Progenitor cell of endocrine pancreas (in vitro differentiated cells): ENCODE measurements at regions not wholly inside any gene's neighbourhood (a gene's known extent, or its start where the extent isn't known, plus 50 kb on each side); places are given as distances from the start of the nearest gene placed in this dataset.
"Not testable (repeated sequence)": the region's sequence is repeated elsewhere in the genome, so short reads cannot be mapped to it uniquely, and the experiment has no call there.

Experiments used
- DNase-seq: peaks from one replicate; pipeline ENCODE4 v3.0.0; 2021; ENCODE audit warnings: low spot score; ENCODE audit not compliant: unreplicated experiment
- H3K27ac Mint-ChIP-seq: 2 replicates; pipeline ENCODE4 v1.8.0; 2021; ENCODE audit warnings: mild to moderate bottlenecking, moderate library complexity, mixed read lengths
- H3K27me3 Mint-ChIP-seq: 2 replicates; pipeline ENCODE4 v1.8.0; 2021; ENCODE audit warnings: mixed read lengths
- H3K36me3 Mint-ChIP-seq: 2 replicates; pipeline ENCODE4 v1.8.0; 2022; ENCODE audit warnings: mixed read lengths; ENCODE audit not compliant: insufficient read depth
- H3K4me1 Mint-ChIP-seq: 2 replicates; pipeline ENCODE4 v1.8.0; 2021; ENCODE audit warnings: low read depth, mixed read lengths
- H3K4me3 Mint-ChIP-seq: 2 replicates; pipeline ENCODE4 v1.8.0; 2021; ENCODE audit warnings: low read depth, mild to moderate bottlenecking, moderate library complexity, mixed read lengths
- H3K9me3 Mint-ChIP-seq: 2 replicates; pipeline ENCODE4 v1.8.0; 2021; ENCODE audit warnings: low read depth, mixed read lengths
- CTCF ChIP-seq: fragments of 200-600 bp; sonication (generic); IDR thresholded peaks from one replicate; pipeline ENCODE4 v1.5.0; 2021; ENCODE audit warnings: antibody characterized with exemption, mild to moderate bottlenecking; ENCODE audit not compliant: unreplicated experiment

GRCh38 chrX:117397844-117398243 is 718.8 kb downstream of the KLHL13 start:
- H3K4me1 Mint-ChIP-seq: no peaks in the 10 kb centered on the region
- no peak for TF ChIP-seq CTCF
- no peaks in the 10 kb centered on the region for H3K27me3 Mint-ChIP-seq

GRCh38 chrX:117394506-117395070 is 722.0 kb downstream of the KLHL13 start:
- DNase-seq, H3K27me3 Mint-ChIP-seq, H3K36me3 Mint-ChIP-seq, H3K27ac Mint-ChIP-seq, H3K9me3 Mint-ChIP-seq, H3K4me3 Mint-ChIP-seq, H3K4me1 Mint-ChIP-seq: not testable (repeated sequence)

More at GRCh38 chrX:117397844-117398243, 718.8 kb downstream of the KLHL13 start:
- Mint-ChIP-seq H3K36me3 (no peaks in the 10 kb centered on the region), H3K4me3 (no peak overlapping the region), H3K9me3 (peaks cover 3% of the 10 kb centered on the region), H3K27ac (no peak overlapping the region)
- DNase-seq: no peak

GRCh38 chrX:117392360-117392759 is 724.2 kb downstream of the KLHL13 start:
- not testable (repeated sequence) for H3K27ac Mint-ChIP-seq, DNase-seq, H3K4me1 Mint-ChIP-seq, H3K27me3 Mint-ChIP-seq, H3K36me3 Mint-ChIP-seq, H3K9me3 Mint-ChIP-seq, H3K4me3 Mint-ChIP-seq

- Mint-ChIP-seq H3K4me3 (no peak overlapping the region), H3K9me3 (no peaks in the 10 kb centered on the region), H3K36me3 (no peaks in the 10 kb centered on the region), H3K27ac (no peak overlapping the region), H3K27me3 (no peaks in the 10 kb centered on the region), H3K4me1 (peaks cover 2% of the 10 kb centered on the region)
- TF ChIP-seq CTCF: no peak
- no peak for DNase-seq
Observed at GRCh38 chrX:117376460-117376859, 740.1 kb downstream of the KLHL13 start.

GRCh38 chrX:117335209-117335608 is 781.4 kb downstream of the KLHL13 start:
- Mint-ChIP-seq H3K4me1 (no peaks in the 10 kb centered on the region), H3K27me3 (no peaks in the 10 kb centered on the region), H3K36me3 (no peaks in the 10 kb centered on the region), H3K4me3 (no peak overlapping the region), H3K9me3 (no peaks in the 10 kb centered on the region), H3K27ac (no peak overlapping the region)
- no peak for DNase-seq
- TF ChIP-seq CTCF: no peak

GRCh38 chrX:117327373-117327772 is 789.2 kb downstream of the KLHL13 start:
- H3K36me3 Mint-ChIP-seq: peaks cover 1% of the 10 kb centered on the region
- H3K4me1 Mint-ChIP-seq: peaks cover 11% of the 10 kb centered on the region
- H3K9me3 Mint-ChIP-seq: peaks cover 14% of the 10 kb centered on the region
- no peak overlapping the region for H3K4me3 Mint-ChIP-seq
- H3K27me3 Mint-ChIP-seq: no peaks in the 10 kb centered on the region
- no peak for DNase-seq
- H3K27ac Mint-ChIP-seq: no peak overlapping the region
- TF ChIP-seq CTCF: no peak
